ENCODE measurements at regions not wholly inside any gene's neighbourhood (a gene's known extent, or its start where the extent isn't known, plus 50 kb on each side); places are given as distances from the start of the nearest gene placed in this dataset.

GRCh38 chr10:28384557-28384956 is 81.7 kb upstream of the MPP7 start:
- no peaks in the 10 kb centered on the region for H3K36me3 ChIP-seq
- TF ChIP-seq POLR2A (IDR thresholded peaks at IDR 0.05) (no peak), CTCF (IDR thresholded peaks at IDR 0.05) (no peak)
- no peak for DNase-seq
- no peaks in the 10 kb centered on the region for H3K9me3 ChIP-seq
- no peak overlapping the region for H3K4me3 ChIP-seq
- no peaks in the 10 kb centered on the region for H3K27me3 ChIP-seq
- intact Hi-C loops (cut with DNase I) = loop anchor here (5.0 kb wide), 1 partner anchor 132 kb away; no protein-coding TSS in a partner anchor
- H3K4me1 ChIP-seq = peaks cover 0 to 5% (median 0%) of the 10 kb centered on the region in 4 donors
- H3K27ac ChIP-seq = no peak overlapping the region
- no peak for ATAC-seq
- 41% methylated on average over 2 of the region's 2 CpGs for WGBS (ENCODE audit: insufficient coverage, low coverage, low lambda C conversion rate, missing lambda C conversion rate)

- H3K4me3 ChIP-seq = no peak overlapping the region
- H3K9me3 ChIP-seq = no peaks in the 10 kb centered on the region
- WGBS (ENCODE audit: insufficient coverage, low coverage, low lambda C conversion rate, missing lambda C conversion rate) = 54% methylated on average over 6 of the region's 6 CpGs
- no peaks in the 10 kb centered on the region for H3K4me1 ChIP-seq
- intact Hi-C loops (cut with DNase I) = no loop called here
- H3K36me3 ChIP-seq = no peaks in the 10 kb centered on the region
- H3K27me3 ChIP-seq = no peaks in the 10 kb centered on the region
- peak in 1 of 3 donors; percentile 8 for DNase-seq
- no peak for TF ChIP-seq CTCF (IDR thresholded peaks at IDR 0.05)
- TF ChIP-seq POLR2A (IDR thresholded peaks at IDR 0.05) = no peak
- H3K27ac ChIP-seq = no peak overlapping the region
- ATAC-seq = no peak
These were observed 83.1 kb upstream of the MPP7 start for GRCh38 chr10:28385748-28386502.

- DNase-seq (no peak), ATAC-seq (no peak)
- Histone ChIP-seq H3K27me3 (no peaks in the 10 kb centered on the region), H3K27ac (no peak overlapping the region), H3K4me3 (no peak overlapping the region), H3K4me1 (no peaks in the 10 kb centered on the region), H3K9me3 (no peaks in the 10 kb centered on the region), H3K36me3 (no peaks in the 10 kb centered on the region)
- TF ChIP-seq CTCF (IDR thresholded peaks at IDR 0.05) = no peak
- TF ChIP-seq POLR2A (IDR thresholded peaks at IDR 0.05) = no peak
- 42% methylated on average over 4 of the region's 4 CpGs for WGBS (ENCODE audit: insufficient coverage, low coverage, low lambda C conversion rate, missing lambda C conversion rate)
- intact Hi-C loops (cut with DNase I) = no loop called here
These were observed 83.6 kb upstream of the MPP7 start for GRCh38 chr10:28386503-28386868.

GRCh38 chr10:28387140-28387539 is 84.3 kb upstream of the MPP7 start:
- H3K27ac ChIP-seq = no peak overlapping the region
- ATAC-seq (no peak), DNase-seq (no peak)
- no peaks in the 10 kb centered on the region for H3K4me1 ChIP-seq
- H3K9me3 ChIP-seq = no peaks in the 10 kb centered on the region
- no peaks in the 10 kb centered on the region for H3K36me3 ChIP-seq
- no peak for TF ChIP-seq CTCF (IDR thresholded peaks at IDR 0.05)
- TF ChIP-seq POLR2A (IDR thresholded peaks at IDR 0.05) = no peak
- H3K4me3 ChIP-seq = no peak overlapping the region
- 53% methylated on average over 2 of the region's 7 CpGs for WGBS (ENCODE audit: insufficient coverage, low coverage, low lambda C conversion rate, missing lambda C conversion rate)
- H3K27me3 ChIP-seq = no peaks in the 10 kb centered on the region
- intact Hi-C loops (cut with DNase I) = no loop called here
